ENCODE measurements at regions not wholly inside any gene's neighbourhood (a gene's known extent, or its start where the extent isn't known, plus 50 kb on each side); places are given as distances from the start of the nearest gene placed in this dataset.

DNA sequence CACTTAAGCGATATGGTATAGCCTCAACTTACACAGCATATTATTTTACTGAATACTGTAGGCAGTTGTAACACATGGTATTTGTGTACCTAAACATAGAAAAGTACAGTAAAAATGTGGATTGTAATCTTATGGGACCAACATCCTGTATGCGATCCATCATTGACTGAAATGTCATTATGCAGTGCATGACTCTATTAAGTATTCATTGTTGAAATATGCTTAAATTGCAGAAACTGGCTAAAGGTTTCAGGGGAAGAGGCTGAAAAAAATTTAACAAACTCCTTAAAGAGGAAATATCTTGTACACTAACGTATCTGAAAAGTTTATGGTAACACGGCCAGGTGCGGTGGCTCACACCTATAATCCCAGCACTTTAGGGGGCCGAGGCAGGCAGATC is 214.1 kb upstream of the PARD3B start:
- no peak overlapping the region for H3K4me3 Mint-ChIP-seq (ENCODE audit: low read depth, unreplicated experiment)
- no peaks in the 10 kb centered on the region for H3K9me3 Mint-ChIP-seq (ENCODE audit: low read depth, unreplicated experiment)
- BruUV-seq (replicated peaks): no TSS peak
- no peak overlapping the region for H3K27ac Mint-ChIP-seq (ENCODE audit: unreplicated experiment)
- H3K36me3 Mint-ChIP-seq (ENCODE audit: insufficient read depth, unreplicated experiment): no peaks in the 10 kb centered on the region
- CTCF ChIA-PET: no interaction called here
- peaks cover under 1% of the 10 kb centered on the region for H3K4me1 Mint-ChIP-seq (ENCODE audit: low read depth, unreplicated experiment)
- intact Hi-C loops (cut with micrococcal nuclease; ENCODE audit: unreplicated experiment): no loop called here
- DNase-seq: no peak
- TF ChIP-seq CTCF (IDR thresholded peaks at IDR 0.05; ENCODE audit: unreplicated experiment): no peak
- no peaks in the 10 kb centered on the region for H3K27me3 Mint-ChIP-seq (ENCODE audit: unreplicated experiment)

DNA sequence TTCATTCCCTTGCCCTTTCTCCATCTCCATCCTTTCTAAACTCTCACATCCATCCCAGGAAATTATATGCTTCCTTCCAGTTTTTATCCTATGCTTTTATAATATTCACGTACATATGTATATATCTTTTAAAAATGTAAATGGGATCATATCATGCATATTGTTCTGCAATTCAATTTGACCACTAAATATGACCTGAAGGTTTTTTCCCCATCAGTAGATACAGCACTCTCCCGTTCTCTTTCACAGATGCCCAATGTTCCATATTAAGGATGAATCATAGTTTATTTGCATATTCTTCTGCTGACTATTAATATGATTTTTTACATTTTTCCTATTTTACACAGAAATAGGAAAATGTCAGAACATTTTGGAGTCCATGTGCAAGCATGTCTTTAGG is 213.3 kb upstream of the PARD3B start:
- CTCF ChIA-PET: no interaction called here
- BruUV-seq (replicated peaks): no TSS peak
- H3K9me3 Mint-ChIP-seq (ENCODE audit: low read depth, unreplicated experiment): no peaks in the 10 kb centered on the region
- no peaks in the 10 kb centered on the region for H3K27me3 Mint-ChIP-seq (ENCODE audit: unreplicated experiment)
- no peaks in the 10 kb centered on the region for H3K36me3 Mint-ChIP-seq (ENCODE audit: insufficient read depth, unreplicated experiment)
- no peak for TF ChIP-seq CTCF (IDR thresholded peaks at IDR 0.05; ENCODE audit: unreplicated experiment)
- no peak overlapping the region for H3K4me3 Mint-ChIP-seq (ENCODE audit: low read depth, unreplicated experiment)
- H3K4me1 Mint-ChIP-seq (ENCODE audit: low read depth, unreplicated experiment): peaks cover 6% of the 10 kb centered on the region
- intact Hi-C loops (cut with micrococcal nuclease; ENCODE audit: unreplicated experiment): no loop called here
- no peak overlapping the region for H3K27ac Mint-ChIP-seq (ENCODE audit: unreplicated experiment)
- DNase-seq: no peak

- Mint-ChIP-seq H3K9me3 (ENCODE audit: low read depth, unreplicated experiment) (no peaks in the 10 kb centered on the region), H3K36me3 (ENCODE audit: insufficient read depth, unreplicated experiment) (no peaks in the 10 kb centered on the region), H3K27me3 (ENCODE audit: unreplicated experiment) (no peaks in the 10 kb centered on the region), H3K4me3 (ENCODE audit: low read depth, unreplicated experiment) (no peak overlapping the region), H3K4me1 (ENCODE audit: low read depth, unreplicated experiment) (peaks cover 6% of the 10 kb centered on the region), H3K27ac (ENCODE audit: unreplicated experiment) (no peak overlapping the region)
- no peak for TF ChIP-seq CTCF (IDR thresholded peaks at IDR 0.05; ENCODE audit: unreplicated experiment)
- CTCF ChIA-PET: no interaction called here
- BruUV-seq (replicated peaks): no TSS peak
- intact Hi-C loops (cut with micrococcal nuclease; ENCODE audit: unreplicated experiment): no loop called here
- no peak for DNase-seq
These were observed 212.6 kb upstream of the PARD3B start for GRCh38 chr2:204332706-204333105.

DNA sequence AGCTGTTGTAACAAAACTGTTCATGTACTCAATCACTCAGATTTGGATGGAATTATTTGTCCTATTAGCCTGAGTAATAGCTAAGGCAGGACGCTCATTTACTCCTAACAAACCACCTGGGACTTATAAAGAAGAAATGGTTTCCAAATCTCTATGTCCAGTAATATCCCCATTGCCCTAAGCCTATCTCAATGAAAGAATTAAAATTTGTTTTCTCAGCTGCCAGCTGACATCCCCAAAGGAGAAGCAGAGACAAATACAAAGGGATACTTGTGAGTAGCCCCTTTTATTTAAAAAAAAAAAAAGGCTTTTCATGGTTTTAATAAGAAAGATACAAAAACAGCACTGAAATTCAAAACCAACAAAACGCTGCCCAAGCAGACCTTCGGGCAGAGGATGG is 211.4 kb upstream of the PARD3B start:
- TF ChIP-seq CTCF (IDR thresholded peaks at IDR 0.05; ENCODE audit: unreplicated experiment): no peak
- CTCF ChIA-PET: no interaction called here
- Mint-ChIP-seq H3K4me3 (ENCODE audit: low read depth, unreplicated experiment) (no peak overlapping the region), H3K4me1 (ENCODE audit: low read depth, unreplicated experiment) (peaks cover 16% of the 10 kb centered on the region), H3K27ac (ENCODE audit: unreplicated experiment) (no peak overlapping the region), H3K36me3 (ENCODE audit: insufficient read depth, unreplicated experiment) (no peaks in the 10 kb centered on the region), H3K9me3 (ENCODE audit: low read depth, unreplicated experiment) (peaks cover 3% of the 10 kb centered on the region), H3K27me3 (ENCODE audit: unreplicated experiment) (no peaks in the 10 kb centered on the region)
- intact Hi-C loops (cut with micrococcal nuclease; ENCODE audit: unreplicated experiment): no loop called here
- BruUV-seq (replicated peaks): no TSS peak
- DNase-seq: no peak
